ENCODE measurements at regions not wholly inside any gene's neighbourhood (a gene's known extent, or its start where the extent isn't known, plus 50 kb on each side); places are given as distances from the start of the nearest gene placed in this dataset.
"Not testable (repeated sequence)": the region's sequence is repeated elsewhere in the genome, so short reads cannot be mapped to it uniquely, and the experiment has no call there.

DNA sequence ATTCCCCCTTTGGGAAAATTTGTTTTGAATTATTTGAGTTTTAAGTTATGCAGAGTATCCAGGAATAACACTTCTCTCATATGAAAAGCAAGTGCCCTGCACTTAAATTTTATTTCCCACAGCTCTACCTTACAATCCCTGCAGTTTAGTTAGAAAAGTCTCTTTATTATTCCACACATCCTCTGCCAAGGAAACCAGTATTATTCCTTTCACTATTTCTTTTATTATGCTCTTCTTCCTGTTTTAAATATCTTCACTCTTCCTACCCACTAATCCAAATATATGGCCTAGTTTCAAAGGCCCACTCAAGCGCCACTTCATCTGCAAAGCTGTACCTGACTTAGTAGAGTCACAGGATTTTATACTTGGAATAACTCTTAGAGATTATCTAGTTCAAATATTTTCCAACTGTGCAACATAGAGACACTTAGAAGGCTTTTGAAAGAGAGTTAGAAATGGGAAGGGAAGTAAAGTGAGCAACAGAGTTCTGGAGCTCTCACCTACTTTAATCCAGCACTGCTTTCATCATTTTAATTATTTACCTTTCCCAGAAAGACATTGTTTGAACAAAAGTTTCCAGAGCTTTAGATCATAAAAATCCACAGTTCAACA lies 97.2 kb upstream of the LYPLAL1 start:
- Mint-ChIP-seq H3K4me1 (ENCODE audit: low read depth) (no peaks in the 10 kb centered on the region), H3K27ac (no peak overlapping the region), H3K9me3 (ENCODE audit: low read depth) (peaks cover 7% of the 10 kb centered on the region), H3K4me3 (no peak overlapping the region), H3K36me3 (no peaks in the 10 kb centered on the region), H3K27me3 (no peaks in the 10 kb centered on the region)

DNA sequence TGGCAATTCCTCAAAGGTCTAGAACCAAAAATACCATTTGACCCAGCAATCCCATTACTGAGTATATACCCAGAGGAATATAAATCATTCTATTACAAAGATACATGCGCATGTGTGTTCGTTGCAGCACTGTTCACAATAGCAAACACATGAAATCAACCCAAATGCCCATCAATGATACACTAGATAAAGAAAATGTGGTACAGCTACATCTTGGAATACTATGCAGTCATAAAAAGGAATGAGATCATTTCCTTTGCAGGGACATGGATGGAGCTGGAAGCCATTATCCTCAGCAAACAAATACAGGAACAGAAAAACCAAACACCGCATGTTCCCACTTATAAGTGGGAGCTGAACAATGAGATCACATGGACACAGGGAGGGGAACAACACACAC lies 95.9 kb upstream of the LYPLAL1 start:
- not testable (repeated sequence) for H3K4me3 Mint-ChIP-seq; H3K36me3 Mint-ChIP-seq; H3K27ac Mint-ChIP-seq; H3K9me3 Mint-ChIP-seq (ENCODE audit: low read depth); H3K4me1 Mint-ChIP-seq (ENCODE audit: low read depth); H3K27me3 Mint-ChIP-seq

DNA sequence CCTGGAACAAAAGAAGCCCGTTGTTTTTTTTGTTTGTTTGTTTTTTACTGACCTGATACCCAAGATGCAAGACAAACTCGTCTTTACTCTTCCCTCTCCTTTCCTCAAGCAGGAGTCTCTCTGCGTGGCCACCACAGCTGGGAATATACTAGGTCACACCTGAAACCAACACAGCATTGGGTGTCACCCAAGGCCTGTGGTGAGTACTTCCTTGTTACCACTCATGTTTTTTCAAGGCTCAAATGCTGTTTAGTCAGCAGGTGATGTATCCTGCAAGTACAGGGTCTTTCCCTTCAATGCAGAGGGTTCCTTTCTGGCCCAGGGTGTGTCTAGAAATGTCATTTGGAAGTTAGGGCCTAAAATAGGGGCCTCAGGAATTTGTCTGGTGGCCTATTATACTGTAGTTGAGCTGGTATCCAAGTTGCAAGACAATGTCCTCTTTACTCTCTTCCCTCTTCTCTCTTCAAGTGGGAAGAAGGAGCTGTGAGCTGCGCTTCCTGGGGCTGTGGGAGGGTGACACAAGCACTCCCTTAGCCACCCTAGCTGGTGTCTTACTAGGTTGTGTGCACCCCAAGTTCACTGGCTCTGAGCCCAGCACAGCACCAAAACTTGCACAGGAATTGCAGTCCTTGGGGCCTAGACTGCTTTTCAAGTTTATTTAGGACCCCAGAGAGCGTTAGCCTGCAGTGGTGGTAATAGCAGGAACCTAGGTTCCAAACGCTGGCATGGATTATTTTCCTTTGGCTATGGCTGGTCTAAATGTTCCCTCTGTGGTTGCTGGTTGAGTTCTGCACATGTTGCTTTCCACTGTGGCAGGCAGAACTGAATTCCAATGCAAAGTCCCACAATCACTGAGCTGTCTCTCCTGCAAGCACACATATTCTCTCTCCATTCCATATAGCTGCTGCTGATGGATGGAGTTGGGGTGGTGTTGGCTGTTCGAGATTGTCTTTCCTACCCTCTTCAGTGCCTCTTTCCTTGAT lies 91.4 kb upstream of the LYPLAL1 start:
- Mint-ChIP-seq H3K4me1 (ENCODE audit: low read depth) (no peaks in the 10 kb centered on the region), H3K27ac (no peak overlapping the region), H3K27me3 (no peaks in the 10 kb centered on the region), H3K9me3 (ENCODE audit: low read depth) (no peaks in the 10 kb centered on the region), H3K36me3 (peaks cover 4% of the 10 kb centered on the region), H3K4me3 (no peak overlapping the region)

GRCh38 chr1:219083631-219084030 lies 90.0 kb upstream of the LYPLAL1 start:
- Mint-ChIP-seq H3K27ac (no peak overlapping the region), H3K4me1 (ENCODE audit: low read depth) (no peaks in the 10 kb centered on the region), H3K9me3 (ENCODE audit: low read depth) (no peaks in the 10 kb centered on the region), H3K4me3 (no peak overlapping the region), H3K36me3 (peaks cover 4% of the 10 kb centered on the region), H3K27me3 (no peaks in the 10 kb centered on the region)

- Mint-ChIP-seq H3K36me3 (peaks cover 4% of the 10 kb centered on the region), H3K27me3 (no peaks in the 10 kb centered on the region), H3K4me1 (ENCODE audit: low read depth) (no peaks in the 10 kb centered on the region), H3K4me3 (no peak overlapping the region), H3K27ac (no peak overlapping the region), H3K9me3 (ENCODE audit: low read depth) (no peaks in the 10 kb centered on the region)
Measured at GRCh38 chr1:219085082-219085481, 88.6 kb upstream of the LYPLAL1 start.

GRCh38 chr1:219085988-219086387 lies 87.7 kb upstream of the LYPLAL1 start:
- peaks cover 4% of the 10 kb centered on the region for H3K36me3 Mint-ChIP-seq
- H3K9me3 Mint-ChIP-seq (ENCODE audit: low read depth): no peaks in the 10 kb centered on the region
- no peak overlapping the region for H3K4me3 Mint-ChIP-seq
- no peak overlapping the region for H3K27ac Mint-ChIP-seq
- H3K27me3 Mint-ChIP-seq: no peaks in the 10 kb centered on the region
- no peaks in the 10 kb centered on the region for H3K4me1 Mint-ChIP-seq (ENCODE audit: low read depth)

DNA sequence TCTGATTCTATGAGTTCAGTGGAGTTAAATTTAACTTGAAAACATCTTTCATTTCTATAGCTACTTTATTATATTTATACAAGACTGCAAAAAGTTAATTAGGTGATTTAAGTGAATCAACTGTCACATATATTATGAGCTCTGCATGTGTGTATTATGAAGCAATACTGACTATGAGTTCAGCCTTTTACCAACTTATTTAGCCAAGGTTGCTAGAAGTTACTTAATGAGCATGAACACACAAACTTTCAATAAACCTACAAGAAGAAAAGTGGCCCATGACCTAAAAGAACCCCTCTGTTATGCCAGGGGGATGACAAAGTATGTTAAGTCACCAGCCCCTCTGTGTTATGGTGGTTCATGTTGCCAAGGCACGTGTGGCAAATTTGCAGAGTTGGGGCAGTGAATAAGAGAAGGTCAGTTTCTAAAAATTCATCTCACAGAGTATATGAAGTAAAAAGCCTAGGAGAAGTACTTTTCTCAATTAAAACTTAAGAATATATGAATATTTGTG lies 86.7 kb upstream of the LYPLAL1 start:
- Mint-ChIP-seq H3K9me3 (ENCODE audit: low read depth) (no peaks in the 10 kb centered on the region), H3K27me3 (no peaks in the 10 kb centered on the region), H3K4me3 (no peak overlapping the region), H3K36me3 (peaks cover 4% of the 10 kb centered on the region), H3K27ac (no peak overlapping the region), H3K4me1 (ENCODE audit: low read depth) (no peaks in the 10 kb centered on the region)

DNA sequence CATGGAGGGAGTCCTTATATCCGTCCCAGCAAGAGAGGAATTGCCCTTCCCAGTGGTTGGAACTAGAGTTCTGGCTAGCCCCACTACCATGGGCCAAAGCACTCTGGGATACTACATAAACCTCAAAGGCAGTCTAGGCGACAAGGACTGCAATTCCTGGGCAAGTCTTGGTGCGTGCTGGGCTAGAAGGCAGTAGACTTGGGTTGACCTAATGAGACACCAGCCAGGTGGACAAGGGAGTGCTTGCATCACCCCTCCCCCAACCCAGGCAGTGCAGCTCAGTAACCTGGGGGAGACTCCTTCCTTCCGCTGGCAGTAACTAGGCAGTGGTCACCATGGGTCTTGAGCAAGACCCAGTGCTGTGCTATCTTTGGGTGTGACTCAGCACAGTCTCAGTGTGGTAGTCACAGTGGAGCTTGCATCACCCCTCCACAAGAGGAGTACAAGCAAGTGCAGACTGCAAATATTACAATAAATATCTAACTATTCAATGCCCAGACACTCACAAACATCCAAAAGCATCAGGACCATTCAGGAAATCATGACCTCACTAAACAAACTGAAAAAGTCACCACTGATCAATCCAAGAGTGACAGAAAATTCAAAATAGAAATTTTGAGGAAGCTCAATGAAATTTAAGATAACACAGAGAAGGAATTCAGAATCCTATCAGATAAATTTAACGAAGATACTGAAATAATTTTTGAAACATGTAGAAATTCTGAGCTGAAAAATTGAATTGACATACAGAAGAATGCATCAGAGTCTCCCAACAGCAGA lies 84.7 kb upstream of the LYPLAL1 start:
- Mint-ChIP-seq H3K27me3 (no peaks in the 10 kb centered on the region), H3K4me3 (no peak overlapping the region), H3K27ac (no peak overlapping the region), H3K36me3 (peaks cover 4% of the 10 kb centered on the region), H3K9me3 (ENCODE audit: low read depth) (no peaks in the 10 kb centered on the region), H3K4me1 (ENCODE audit: low read depth) (no peaks in the 10 kb centered on the region)

- Mint-ChIP-seq H3K27ac (no peak overlapping the region), H3K9me3 (ENCODE audit: low read depth) (no peaks in the 10 kb centered on the region), H3K27me3 (no peaks in the 10 kb centered on the region), H3K36me3 (peaks cover 4% of the 10 kb centered on the region), H3K4me1 (ENCODE audit: low read depth) (no peaks in the 10 kb centered on the region), H3K4me3 (no peak overlapping the region)
Measured at GRCh38 chr1:219090607-219091006, 83.1 kb upstream of the LYPLAL1 start.

DNA sequence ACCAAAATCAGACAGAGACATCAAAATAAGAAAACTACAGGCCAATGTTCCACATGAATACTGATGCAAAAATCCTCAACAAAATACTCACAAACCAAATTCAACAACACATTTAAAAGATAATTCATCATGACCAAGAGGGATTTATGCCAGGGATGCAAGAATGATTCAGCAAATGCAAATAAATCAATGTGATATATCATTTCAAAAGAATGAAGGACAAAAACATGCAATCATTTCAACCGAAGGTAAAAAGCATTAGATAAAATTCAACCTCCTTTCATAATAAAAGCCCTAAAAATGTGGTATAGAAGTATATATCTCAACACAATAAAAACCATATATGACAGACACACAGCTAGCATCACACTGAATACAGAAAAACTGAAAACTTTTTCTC lies 81.5 kb upstream of the LYPLAL1 start:
- Mint-ChIP-seq H3K27me3 (no peaks in the 10 kb centered on the region), H3K9me3 (ENCODE audit: low read depth) (no peaks in the 10 kb centered on the region)

DNA sequence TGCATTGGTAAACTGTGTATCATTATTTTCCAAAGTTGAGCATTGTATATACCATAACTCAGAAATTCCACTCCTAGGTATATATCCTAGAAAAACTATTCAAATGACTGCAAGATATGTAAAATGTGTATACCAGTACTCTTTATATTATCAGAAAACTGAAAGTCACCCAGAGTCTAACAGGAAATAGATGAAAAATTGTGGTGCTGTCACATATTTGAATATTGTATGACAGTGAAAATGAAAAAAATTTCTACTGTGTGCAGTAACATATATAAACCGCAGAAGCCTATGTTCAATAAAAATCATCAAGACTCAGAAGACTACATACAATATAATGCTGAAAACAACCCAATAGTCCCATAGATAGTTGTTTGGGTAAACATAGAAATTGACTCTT lies 74.4 kb upstream of the LYPLAL1 start:
- H3K9me3 Mint-ChIP-seq (ENCODE audit: low read depth): no peaks in the 10 kb centered on the region
- no peaks in the 10 kb centered on the region for H3K36me3 Mint-ChIP-seq
- H3K27me3 Mint-ChIP-seq: no peaks in the 10 kb centered on the region
- H3K27ac Mint-ChIP-seq: no peak overlapping the region
- H3K4me1 Mint-ChIP-seq (ENCODE audit: low read depth): no peaks in the 10 kb centered on the region
- H3K4me3 Mint-ChIP-seq: no peak overlapping the region

More for the DNA sequence above, 81.5 kb upstream of the LYPLAL1 start:
- Mint-ChIP-seq H3K27ac (no peak overlapping the region), H3K36me3 (no peaks in the 10 kb centered on the region), H3K4me3 (no peak overlapping the region), H3K4me1 (ENCODE audit: low read depth) (no peaks in the 10 kb centered on the region)

DNA sequence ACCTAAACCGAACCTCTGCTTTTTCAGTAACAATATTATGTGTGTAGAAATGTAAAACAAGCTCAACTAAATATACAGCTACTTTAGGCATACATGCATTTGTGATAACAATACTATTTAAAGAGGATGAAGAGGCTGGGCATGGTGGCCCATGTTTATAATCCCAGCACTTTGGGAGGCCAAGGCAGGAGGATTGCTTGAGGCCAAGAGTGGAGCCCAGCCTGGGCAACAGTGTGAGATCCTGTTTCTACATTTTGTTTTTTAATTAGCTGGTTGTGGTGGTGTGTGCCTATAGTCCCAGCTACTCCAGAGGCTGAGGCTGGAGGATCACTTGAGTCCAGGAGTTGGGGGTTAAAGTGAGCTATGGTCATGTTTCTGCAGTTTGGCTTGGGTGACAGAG lies 73.6 kb upstream of the LYPLAL1 start:
- no peak overlapping the region for H3K4me3 Mint-ChIP-seq
- H3K27ac Mint-ChIP-seq: no peak overlapping the region
- H3K27me3 Mint-ChIP-seq: no peaks in the 10 kb centered on the region
- H3K36me3 Mint-ChIP-seq: no peaks in the 10 kb centered on the region
- no peaks in the 10 kb centered on the region for H3K4me1 Mint-ChIP-seq (ENCODE audit: low read depth)
- H3K9me3 Mint-ChIP-seq (ENCODE audit: low read depth): no peaks in the 10 kb centered on the region

- not testable (repeated sequence) for H3K4me3 Mint-ChIP-seq; H3K27me3 Mint-ChIP-seq; H3K27ac Mint-ChIP-seq; H3K4me1 Mint-ChIP-seq (ENCODE audit: low read depth); H3K36me3 Mint-ChIP-seq; H3K9me3 Mint-ChIP-seq (ENCODE audit: low read depth)
Measured at GRCh38 chr1:219102466-219102865, 71.2 kb upstream of the LYPLAL1 start.

DNA sequence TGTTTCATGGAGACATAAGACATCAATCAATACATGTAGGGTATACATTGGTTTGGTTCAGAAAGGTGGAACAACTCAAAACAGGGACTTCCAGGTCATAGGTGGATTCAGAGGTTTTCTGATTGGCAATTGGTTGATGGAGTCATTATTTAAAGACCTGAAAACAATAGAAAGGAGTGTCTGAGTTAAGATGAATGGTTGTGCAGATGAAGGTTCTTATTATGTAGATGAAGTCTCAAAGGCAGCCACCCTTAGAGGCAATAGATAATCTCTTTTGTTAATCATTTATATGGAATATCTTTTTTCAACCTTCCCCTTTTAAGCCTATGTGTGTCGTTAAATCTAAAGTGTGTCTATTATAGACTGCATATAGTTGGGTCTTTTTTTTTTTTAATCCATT lies 67.8 kb upstream of the LYPLAL1 start:
- Mint-ChIP-seq H3K9me3 (ENCODE audit: low read depth) (no peaks in the 10 kb centered on the region), H3K36me3 (peaks cover 5% of the 10 kb centered on the region), H3K27me3 (peaks cover 2% of the 10 kb centered on the region), H3K27ac (no peak overlapping the region), H3K4me1 (ENCODE audit: low read depth) (no peaks in the 10 kb centered on the region), H3K4me3 (no peak overlapping the region)
